ENCODE measurements at regions not wholly inside any gene's neighbourhood (a gene's known extent, or its start where the extent isn't known, plus 50 kb on each side); places are given as distances from the start of the nearest gene placed in this dataset.
"Not testable (repeated sequence)": the region's sequence is repeated elsewhere in the genome, so short reads cannot be mapped to it uniquely, and the experiment has no call there.

DNA sequence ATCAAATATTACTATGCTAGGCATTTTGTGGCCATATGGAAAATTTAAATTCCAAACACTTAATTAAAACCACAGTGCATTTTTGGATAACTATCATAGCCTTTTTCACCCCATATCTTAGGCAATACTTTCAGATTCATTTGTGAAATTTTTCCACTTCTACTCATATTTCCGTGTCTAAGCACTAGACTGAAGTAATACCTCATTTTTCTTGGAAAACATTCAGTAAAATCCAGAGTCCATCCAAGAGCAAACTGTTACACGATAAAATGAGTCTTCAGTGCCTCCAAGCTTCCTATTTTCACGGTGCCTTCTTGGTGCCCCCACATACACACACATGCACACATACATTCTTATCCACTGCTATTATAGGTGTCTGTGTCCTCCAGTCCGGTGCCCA lies 845.9 kb downstream of the TBL1XR1 start:
- no peak for DNase-seq

DNA sequence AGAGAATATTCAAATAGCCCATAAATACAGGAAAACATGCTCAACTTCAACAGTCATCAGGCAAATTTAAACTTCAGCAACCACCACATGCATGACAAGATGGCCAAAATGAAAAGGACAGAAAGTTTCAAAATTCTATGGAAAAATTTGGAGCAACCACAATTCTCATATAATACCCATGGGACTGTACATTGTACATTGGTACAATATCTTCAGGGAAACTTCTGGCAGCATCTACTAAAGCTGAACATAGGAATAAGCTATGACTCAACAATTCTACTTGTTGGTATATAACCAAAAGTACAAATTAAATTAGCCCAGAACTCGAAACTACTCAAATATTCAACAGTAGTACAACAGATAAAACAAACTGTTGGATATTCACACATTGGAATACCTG lies 847.6 kb downstream of the TBL1XR1 start:
- no peak for DNase-seq

DNA sequence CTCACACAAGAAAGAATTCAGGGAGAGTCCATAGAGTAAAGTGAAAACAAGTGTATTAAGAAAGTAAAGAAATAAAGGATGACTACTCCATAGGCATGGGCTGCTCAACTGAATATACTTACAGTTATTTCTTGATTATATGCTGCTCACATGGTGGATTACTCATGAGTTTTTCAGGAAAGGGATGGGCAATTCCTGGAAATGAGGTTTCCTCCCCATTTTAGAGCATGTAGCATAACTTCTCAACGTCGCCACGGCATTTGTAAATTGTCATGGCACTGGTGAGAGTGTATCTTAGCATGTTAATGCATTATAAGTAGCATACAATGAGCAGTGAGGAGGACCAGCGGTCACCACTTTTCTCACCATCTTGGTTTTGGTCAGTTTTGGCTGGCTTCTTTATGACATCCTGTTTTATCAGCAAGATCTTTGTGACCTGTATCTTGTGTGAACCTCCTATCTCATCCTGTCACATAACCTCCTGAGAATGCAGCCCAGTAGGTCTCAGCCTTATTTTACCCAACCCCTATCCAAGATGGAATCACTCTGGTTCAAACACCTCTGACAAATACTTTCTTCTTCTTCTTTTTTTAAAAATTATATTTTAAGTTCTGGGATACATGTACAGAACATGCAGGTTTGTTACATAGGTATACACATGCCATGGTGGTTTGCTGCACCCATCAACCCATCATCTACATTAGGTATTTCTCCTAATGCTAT lies 849.7 kb downstream of the TBL1XR1 start:
- no peak for DNase-seq

GRCh38 chr3:176341963-176342362 lies 855.3 kb downstream of the TBL1XR1 start:
- no peak for DNase-seq

DNA sequence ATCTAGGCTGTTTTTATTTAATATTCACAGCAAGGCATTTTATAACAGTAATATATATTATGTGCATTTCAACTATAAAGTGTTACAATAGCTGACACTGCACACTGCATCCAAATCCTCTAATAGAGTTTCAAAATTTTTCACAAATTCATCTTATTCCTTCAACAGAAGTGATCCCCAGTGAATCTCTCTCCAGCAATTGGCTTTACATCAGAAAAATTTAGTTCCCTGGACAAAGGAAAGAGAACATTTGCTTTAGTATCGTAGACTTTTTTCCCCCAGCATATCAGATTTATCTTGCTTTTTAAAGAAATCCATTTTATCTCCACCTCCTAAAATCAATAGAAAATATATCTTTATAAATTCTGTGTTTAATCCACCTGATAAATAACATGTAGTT lies 868.6 kb downstream of the TBL1XR1 start:
- no peak for DNase-seq

GRCh38 chr3:176328198-176328597 lies 869.1 kb downstream of the TBL1XR1 start:
- DNase-seq: no peak

- DNase-seq: not testable (repeated sequence)
Measured at GRCh38 chr3:176326894-176327490, 870.3 kb downstream of the TBL1XR1 start.

DNA sequence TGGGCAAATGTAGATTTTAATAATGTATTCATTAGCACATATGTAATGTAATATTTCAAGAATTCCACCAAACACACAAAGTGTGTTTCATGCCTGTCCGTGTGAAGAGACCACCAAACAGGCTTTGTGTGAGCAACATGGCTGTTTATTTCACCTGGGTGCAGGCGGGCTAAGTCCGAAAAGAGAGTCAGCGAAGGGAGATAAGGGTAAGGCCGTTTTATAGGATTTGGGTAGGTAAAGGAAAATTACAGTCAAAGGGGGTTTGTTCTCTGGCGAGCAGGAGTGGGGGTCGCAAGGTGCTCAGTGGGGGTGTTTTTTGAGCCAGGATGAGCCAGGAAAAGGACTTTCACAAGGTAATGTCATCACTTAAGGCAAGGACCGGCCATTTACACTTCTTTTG lies 875.8 kb downstream of the TBL1XR1 start:
- not testable (repeated sequence) for DNase-seq

DNA sequence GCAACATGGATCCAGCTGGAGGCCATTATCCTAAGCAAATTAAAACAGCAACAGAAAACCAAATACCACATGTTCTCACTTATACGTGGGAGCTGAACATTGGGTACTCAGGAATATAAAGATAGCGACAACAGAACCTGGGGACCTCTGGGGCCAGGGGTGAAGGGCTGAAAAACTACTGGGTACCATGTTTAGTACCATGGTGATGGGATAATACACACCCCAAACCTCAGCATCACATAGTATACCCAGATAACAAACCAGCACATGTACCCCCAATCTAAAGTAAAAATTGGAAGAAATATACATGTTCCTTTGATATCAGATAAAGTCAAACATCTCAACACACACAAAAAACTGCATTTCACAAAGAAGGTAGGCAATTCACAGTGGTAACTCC lies 876.2 kb downstream of the TBL1XR1 start:
- DNase-seq: no peak

GRCh38 chr3:176313426-176313825 lies 883.9 kb downstream of the TBL1XR1 start:
- no peak for DNase-seq

- no peak for DNase-seq
Measured at GRCh38 chr3:176310641-176311040, 886.6 kb downstream of the TBL1XR1 start.

GRCh38 chr3:176302271-176302670 lies 895.0 kb downstream of the TBL1XR1 start:
- DNase-seq: no peak

DNA sequence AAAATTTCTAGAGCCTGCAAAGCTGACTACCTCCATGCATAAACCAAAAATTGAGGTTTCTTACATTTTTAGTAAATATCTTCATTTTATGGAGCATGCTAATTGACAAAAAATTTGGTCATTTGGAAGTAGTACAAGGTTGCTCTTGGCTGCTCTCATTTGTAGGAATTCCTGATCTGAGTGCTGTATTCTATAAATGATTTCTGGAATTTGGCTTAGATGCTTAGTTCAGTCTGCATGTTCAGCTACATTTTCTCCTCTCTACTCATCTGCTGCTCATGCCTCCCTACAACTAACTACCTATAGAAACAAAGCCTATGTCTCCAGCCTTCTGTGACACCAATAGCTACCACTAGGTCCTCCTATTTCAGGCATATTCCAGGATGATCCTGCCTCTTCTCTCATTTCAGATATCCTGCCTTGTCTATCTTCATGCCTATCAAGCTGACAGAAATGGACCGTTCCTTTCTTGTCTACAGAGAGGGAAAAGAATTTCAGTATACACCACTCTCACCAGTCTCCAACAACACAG lies 901.1 kb downstream of the TBL1XR1 start:
- DNase-seq: no peak

- DNase-seq: no peak
Measured at GRCh38 chr3:176293276-176293675, 904.0 kb downstream of the TBL1XR1 start.

DNA sequence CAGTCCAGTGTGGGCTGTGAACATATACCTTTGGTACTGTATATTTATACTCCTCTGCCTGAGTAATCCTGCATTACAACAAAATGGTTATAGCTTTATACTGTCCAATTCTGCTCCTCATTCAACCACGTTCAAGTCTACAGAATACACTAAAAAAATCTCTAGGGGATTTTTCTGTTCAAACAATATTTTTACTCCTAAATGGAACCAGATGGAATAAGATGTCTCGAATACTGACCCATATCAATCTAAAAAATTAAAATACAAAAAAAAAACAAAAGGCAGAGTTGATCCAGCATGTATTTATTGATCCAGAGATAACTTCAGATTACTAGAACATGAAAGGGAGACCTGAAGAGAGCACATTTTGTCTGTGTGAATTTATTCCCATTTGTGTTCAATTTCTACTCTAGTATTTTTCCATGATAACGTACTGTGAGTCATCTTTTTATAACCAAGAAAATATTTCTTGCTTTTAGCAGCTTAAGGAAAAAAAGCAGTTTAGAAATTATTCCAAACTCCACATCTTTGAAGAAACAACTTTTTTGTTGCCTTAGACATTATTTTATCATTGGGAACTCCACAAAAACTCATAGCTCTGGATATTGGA lies 910.7 kb downstream of the TBL1XR1 start:
- no peak for DNase-seq

DNA sequence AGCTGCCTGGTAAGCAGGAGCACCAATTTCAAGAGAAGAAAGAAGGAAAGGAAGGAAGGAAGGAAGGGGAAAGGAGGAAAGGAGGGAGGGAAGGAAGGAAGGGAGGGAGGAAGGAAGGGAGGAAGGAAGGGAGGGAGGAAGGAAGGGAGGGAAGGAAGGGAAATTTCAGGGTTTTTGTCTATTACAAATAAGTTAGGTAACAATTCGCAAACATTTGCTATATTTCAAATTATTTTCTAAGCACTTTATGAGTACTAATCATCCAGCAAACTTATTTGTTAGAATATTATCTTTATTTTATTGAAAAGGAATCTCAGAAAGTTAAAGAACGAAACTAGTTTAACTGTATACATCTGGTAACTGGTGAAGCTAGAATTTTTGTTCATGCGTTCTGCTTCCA lies 921.7 kb downstream of the TBL1XR1 start:
- DNase-seq: no peak

GRCh38 chr3:176275113-176275512 lies 922.2 kb downstream of the TBL1XR1 start:
- DNase-seq: no peak

DNA sequence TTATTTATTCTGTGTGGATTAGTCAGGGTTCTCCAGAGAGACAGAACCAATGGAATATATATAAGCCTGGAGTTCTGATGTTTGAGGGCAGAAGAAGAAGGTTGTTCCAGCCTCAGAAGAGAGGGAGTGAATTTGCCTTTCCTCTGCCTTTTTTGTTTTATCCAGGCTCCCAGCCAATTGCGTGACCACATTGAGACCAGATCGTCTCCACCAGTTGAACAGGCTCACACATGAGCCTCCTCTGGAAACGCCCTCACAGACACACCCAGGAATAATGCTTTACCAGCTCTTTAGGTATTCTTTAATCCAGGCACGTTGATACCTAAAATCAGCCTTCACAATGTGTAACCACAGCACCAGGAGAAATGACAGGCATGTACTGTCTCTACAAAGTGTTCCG lies 923.1 kb downstream of the TBL1XR1 start:
- DNase-seq: no peak

GRCh38 chr3:176262071-176262470 lies 935.2 kb downstream of the TBL1XR1 start:
- DNase-seq: no peak

DNA sequence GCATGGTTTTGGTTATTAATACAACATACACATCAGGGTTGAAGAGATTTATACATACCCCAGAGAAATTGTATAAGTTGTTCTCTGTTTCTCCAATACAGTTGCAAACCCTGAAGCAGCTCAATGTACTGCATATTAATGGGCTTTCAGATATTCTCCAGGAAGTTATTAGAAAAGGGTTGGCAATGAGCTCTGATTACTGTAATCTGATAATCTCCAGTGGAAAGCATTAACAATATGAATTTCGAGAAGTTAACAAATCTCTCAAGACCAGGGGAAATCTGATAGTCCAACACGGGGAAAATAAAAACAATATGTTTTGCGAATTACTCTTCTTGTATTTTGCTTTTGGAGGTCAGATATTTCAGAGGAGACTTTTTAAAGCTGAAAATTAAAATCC lies 950.1 kb downstream of the TBL1XR1 start:
- DNase-seq: no peak

DNA sequence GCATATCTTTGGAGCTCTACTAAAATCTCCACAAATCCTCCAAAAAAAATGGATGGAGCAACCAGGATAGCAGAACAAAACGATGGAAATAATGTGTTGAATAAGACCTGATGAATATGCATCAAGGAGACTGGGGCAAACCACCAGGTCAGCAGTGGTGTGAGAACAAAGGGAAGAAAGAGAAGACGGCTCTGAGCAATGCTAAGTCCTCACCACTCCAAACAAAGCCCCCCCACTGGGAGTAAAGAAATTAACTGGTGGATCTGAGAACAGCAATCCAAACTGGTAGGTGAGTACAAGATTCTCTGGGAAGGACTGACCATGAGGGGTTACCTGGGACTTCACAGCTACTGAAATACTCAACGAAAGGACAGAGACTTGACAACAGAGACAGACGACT lies 977.3 kb downstream of the TBL1XR1 start:
- no peak for DNase-seq

- DNase-seq: no peak
Measured at GRCh38 chr3:176214758-176215157, 982.5 kb downstream of the TBL1XR1 start.

DNA sequence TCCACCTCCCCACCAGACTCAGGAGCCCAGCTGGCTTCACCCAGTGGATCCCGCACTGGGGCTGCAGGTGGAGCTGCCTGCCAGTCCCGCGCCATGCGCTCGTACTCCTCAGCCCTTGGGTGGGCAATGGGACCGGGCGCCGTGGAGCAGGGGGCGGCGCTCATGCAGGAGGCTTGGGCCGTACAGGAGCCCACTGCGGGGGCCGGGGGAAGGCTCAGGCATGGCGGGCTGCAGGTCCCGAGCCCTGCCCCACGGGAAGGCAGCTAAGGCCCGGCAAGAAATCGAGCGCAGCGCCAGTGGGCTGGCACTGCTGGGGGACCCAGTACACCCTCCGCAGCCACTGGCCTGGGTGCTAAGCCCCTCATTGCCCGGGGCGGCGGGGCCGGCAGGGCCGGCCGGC lies 984.0 kb downstream of the TBL1XR1 start:
- not testable (repeated sequence) for DNase-seq
